GM18858 (cell line): ENCODE measurements at regions not wholly inside any gene's neighbourhood (a gene's known extent, or its start where the extent isn't known, plus 50 kb on each side); places are given as distances from the start of the nearest gene placed in this dataset.

Source experiments
- ATAC-seq: cut with Tn5 transposase; IDR thresholded peaks from one replicate; pipeline ENCODE4 v1.9.1; 2021; ENCODE audit not compliant: unreplicated experiment

DNA sequence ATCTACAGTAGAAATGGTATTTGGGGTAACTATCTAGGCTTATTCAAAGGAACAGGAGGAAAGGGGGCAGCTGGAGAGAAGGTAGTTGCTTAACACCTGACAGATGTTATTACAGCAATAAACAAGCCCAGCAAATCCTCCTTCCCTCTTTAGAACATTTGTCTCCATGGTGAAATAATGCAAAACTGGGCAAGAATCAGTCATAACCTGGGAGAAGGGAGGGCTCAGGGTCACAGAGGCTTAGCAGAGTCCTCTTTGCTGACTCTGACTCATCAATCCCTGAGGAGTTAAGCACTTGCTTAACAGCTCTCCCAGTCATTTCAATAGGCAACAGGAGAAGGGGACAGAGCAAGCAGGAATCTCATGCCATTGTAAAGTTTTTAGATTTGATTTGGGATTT, 230.3 kb downstream of the IBTK start:
- no peak for ATAC-seq

DNA sequence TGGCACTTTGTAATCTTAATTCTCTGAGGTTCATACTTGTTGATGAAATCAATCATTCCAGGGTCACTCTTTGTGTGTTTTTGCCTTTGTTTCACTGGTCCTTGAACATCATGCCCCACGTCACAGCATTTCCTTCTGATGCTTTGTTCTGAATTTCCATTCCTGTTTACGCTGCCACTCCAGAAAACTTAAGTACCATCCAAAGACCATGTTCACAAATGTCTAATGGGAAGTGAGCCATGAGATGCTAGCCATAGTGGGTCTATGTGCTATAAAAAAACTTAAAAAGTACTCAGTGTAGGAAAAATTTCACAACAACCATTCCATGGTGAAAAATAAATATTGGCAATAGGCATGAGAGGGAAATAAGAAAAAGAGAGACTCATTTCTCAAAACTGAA, 232.0 kb downstream of the IBTK start:
- ATAC-seq: no peak

GRCh38 chr6:82015043-82015442, 232.5 kb downstream of the IBTK start:
- no peak for ATAC-seq

DNA sequence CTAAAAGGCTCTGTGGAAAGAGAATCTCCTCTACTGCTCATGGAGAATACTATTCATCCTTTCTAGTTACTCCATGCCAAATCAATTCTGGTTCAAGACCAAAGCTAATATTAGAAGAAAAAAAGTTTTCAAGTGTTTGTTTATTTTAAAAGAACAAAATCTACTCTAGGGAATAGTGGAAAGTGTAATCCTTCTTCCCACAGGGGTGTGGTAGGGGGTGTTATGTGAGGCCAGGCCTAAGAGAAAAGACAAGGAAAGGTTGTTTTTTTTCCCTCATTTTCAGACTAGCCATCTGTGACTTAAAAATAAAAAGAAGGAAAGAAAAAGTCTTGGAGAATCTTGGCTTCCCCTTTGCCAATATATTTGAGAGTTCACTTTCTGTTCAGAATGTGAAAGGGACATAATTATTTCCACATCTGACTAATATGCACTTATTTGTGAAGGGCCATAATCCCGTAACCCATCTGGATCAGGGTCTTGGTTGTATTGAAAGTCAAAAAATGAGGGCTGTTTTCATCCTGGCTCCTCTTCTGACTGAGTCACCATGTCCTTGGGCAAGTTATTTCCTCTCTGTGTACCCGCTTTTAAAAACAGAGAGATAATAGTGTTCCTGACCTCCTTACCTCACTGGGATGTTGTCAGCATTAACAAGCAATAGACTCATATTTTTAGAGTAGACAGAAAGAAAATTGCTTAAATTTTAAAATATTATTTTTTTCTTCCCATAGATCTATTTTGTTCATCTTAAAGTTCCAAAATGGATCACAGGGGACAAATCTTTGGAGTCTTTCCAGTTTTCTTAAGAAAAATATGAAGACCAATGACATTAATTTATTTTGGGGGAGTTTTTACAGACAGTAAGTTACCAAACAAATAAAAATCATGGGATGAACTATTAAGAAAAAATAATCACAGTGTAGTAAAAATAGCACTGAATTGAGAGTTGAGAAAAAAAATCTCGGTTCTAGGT, 233.7 kb downstream of the IBTK start:
- ATAC-seq: no peak

- peak; percentile 81 for ATAC-seq
Observed at GRCh38 chr6:82006027-82006738, 241.4 kb downstream of the IBTK start.

GRCh38 chr6:82000551-82000950, 247.0 kb downstream of the IBTK start:
- ATAC-seq: no peak

- no peak for ATAC-seq
Observed at GRCh38 chr6:81999826-82000225, 247.3 kb upstream of the TENT5A start.

- no peak for ATAC-seq
Observed at GRCh38 chr6:81999270-81999669, 246.8 kb upstream of the TENT5A start.

DNA sequence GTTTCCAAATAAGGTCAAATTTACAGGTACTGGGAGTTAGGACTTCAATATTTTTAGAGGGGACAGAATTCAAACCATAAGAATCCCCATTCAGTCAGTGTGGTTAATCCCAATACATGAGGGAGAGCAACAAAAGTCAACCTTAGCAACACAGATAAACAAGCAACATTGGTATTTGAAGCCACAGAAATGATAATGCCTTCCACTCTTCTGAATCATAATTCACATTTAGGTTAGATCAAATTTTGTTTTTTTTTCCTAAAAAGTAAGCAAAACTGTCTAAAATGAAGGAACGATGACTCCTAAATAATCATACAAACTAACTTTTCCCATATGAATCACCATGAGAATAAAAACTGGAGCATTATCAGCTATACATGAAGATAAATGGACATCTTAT, 246.0 kb upstream of the TENT5A start:
- ATAC-seq: no peak

DNA sequence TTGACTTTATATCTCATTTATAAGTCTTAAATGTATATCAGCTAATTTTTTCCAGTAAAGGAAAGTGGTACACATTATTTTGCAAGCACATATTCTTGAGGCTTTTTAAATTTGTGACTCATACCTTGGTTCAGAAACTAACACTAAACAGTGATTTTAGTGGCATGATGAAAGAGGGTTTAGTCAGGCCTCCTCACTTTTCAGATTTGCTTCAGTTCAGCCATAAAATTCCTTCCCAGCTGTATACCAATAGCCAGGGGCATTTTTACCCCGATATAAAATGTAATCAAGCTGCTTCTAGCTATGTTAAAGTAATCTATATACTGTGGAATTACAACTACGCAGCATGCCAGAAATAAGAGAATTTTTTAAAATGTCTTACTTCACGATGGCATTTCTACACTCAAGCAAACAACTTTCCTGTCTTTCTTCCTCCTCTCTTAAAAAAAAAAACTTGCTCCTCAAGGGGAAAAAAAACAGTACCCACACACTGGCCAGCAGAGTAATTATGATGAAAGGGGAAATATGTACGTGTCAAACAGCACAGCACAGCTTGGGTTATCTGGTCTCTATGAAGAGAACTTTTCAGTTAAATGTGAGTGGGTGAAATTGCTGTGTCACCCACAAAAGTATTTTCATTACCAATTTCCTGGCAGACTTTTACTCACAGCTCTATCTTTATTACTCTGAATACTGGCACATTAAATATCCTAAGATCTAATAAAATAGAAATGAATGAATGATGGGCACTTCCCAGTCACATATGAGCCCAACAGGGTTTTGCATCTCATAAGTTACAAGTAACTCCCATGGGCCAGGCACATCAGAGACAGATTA, 244.8 kb upstream of the TENT5A start:
- ATAC-seq: peak; percentile 83

DNA sequence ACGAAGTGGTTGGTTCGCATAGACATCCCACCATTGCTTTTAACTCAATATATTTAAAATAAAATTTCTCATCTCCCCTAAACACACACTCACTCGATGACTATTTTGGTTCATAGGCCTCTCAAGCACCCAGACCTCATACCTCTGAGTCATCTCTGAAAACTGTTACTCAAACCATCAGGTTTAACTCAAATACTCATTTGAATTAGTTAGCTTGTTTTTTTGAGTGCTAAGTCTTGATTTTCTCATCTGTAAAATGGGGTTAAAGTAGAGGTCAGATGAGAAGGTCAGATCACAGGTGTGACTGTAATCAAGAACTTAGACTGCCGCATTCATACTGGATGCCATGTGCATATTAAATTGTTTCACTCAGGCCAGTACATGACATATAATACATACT, 243.9 kb upstream of the TENT5A start:
- ATAC-seq: peak; percentile 54

DNA sequence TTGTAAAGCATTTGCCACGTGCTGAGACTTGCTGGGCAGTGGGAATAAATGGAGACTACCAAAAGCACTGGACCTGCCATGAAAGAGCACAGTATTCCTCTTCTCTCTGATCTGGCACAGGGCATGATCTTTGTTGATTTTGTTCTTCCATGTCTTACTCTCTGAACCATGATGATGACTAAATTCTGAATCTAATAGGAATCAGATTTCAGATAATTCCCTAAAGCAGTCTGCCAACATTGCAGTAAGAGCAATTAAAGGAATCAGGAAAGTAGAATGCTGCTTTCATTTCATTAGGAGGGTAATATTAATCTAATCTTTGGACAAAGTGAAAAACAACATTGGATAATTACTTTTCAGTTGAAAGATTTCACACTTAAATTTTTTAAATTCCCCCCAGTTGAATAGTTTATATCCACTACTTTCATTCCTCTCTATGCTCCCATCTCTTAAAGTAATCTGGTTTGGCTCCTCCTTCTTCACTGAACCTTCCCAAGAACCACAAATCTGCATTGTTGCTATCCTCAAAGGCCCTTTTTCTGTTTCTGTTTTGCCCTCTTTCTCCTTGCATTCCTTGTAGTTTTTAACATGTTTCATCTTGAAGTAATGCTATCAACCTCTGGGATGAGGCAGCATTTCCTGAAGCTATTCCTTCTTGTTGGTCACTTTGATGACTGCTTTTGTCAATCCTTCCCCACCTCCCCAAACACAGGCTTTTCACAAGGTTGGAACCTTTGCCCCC, 243.2 kb upstream of the TENT5A start:
- no peak for ATAC-seq

DNA sequence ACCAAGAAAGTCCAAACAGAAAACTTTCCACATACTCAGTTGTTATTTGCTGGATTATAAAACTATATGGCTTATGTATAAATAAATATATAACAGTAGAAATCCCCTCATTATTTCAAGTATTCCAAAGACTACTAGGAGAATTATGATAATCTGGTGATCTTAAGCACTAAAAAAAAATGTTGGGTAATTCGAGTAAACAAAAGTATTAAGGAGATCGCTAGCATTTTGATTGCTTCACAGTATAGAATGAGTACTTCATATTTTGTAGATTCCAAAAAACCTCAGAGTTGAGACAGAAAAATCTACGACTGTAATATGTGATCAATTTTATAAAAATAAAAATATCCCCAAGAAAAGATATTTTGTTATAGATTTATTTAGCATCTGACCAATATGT, 236.4 kb upstream of the TENT5A start:
- ATAC-seq: no peak

DNA sequence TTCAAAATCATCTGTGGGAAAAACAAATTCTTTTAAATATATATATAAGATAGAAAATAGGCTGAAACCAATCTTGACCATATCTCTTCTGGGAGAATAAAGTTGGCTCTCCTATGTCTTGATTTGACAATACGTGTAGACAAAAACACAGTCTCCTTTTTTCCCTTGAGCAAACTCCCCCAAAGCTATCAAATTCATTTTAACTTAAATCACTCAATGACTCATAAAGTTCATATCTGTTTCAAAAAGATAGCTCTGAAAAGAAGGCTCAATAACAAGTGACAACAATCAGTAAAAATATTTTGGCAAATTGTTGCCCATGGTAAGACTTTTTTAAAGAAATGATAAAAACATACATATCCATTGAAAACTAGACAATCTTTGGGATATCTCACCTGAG, 236.0 kb upstream of the TENT5A start:
- no peak for ATAC-seq

DNA sequence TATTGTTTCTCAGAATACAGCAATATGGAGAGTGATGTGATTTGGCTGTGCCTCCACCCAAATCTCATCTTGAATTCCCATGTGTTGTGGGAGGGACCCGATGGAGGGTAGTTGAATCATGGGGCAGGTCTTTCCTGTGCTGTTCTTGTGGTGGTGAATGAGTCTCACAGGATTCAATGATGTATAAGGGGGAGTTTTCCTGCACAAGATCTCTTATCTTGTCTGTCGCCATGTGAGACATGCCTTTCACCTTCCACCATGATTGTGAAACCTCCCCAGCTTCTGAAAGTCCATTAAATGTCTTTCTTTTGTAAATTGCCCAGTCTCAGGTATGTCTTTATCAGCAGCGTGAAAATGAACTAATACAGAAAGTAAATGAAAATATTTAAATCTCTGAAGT, 234.8 kb upstream of the TENT5A start:
- ATAC-seq: no peak

DNA sequence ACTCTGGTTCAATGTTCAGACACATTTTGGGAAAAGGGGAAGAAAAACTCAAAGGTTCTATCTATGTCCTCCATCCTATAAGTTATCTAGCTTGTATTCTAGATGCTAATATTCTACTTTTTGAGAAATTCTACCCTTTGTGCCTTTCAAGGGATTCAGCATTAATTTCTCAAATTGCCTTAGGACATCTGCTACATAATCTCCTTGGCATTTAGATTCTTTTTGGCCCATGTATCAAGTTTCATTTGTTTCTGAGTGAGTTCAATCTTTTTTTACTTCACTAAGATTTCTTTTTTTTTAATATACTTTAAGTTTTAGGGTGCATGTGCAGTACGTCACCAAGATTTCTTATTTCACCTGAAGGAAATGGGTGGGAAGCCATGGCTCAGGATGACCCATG, 232.7 kb upstream of the TENT5A start:
- ATAC-seq: no peak

- ATAC-seq: no peak
Observed at GRCh38 chr6:81984599-81984998, 232.1 kb upstream of the TENT5A start.

- peak; percentile 44 for ATAC-seq
Observed at GRCh38 chr6:81981812-81982211, 229.3 kb upstream of the TENT5A start.

- ATAC-seq: no peak
Observed at GRCh38 chr6:81979767-81980166, 227.3 kb upstream of the TENT5A start.

DNA sequence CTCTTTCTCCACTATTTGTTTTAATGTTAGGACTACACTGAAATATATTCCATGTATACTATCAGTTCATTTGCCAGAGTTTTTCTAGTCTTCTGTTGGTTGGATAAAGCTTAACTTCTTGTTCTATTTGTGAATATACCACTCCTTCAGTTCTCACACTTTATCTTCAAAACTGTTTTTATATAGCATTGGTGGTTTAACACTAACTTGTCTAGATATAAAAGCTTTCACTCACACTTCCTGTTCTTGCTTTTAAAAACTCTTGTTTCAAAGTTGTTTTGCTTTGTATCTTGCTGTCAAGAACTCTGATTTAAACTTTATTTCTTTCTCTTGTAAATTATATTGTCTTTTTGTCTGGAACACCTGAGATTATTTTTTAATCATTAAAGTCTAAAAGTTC, 226.8 kb upstream of the TENT5A start:
- no peak for ATAC-seq

DNA sequence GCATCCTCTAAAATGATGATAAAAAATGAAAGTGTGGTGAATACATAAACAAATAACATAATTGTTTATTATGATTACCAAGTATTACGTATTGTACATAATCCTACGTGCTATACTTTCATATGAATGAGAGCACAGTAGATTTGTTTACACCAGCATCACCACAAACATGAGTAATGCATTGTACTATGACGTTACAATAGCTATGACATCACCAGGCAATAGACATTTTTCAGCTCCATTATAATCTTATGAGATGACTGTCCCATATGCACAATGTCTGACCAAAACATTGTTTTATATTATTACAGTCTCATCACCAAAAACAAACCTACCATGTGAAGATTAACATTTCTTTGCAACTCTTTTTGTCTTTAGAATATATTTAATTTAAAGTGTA, 225.7 kb upstream of the TENT5A start:
- no peak for ATAC-seq
